HepG2 (cell line): ENCODE measurements at regions not wholly inside any gene's neighbourhood (a gene's known extent, or its start where the extent isn't known, plus 50 kb on each side); places are given as distances from the start of the nearest gene placed in this dataset.

ENCODE experiments used
- ATAC-seq: fragments of 200-7000 bp; cut with Tn5 transposase; 3 replicates; pipeline ENCODE4 v1.9.1; 2020; ENCODE audit warnings: mild to moderate bottlenecking, moderate library complexity
- BruUV-seq: library from RNA; stranded (reverse); fragments of 400-500 nt; replicated peaks from 2 replicates; lab custom pipeline; 2021; lab: Mats Ljungman, UMichigan
- CTCF ChIA-PET: fragments of 300-600 bp; formaldehyde crosslinking; extraction: SDS; loops from one replicate; lab custom pipeline; 2021; ENCODE audit warnings: low total read pairs, inconsistent platforms, low intra/inter-chr PET ratio; lab: Yijun Ruan, JAX
- POLR2A ChIA-PET: fragments of 350-600 bp; sonication (Branson Sonifier 250); formaldehyde crosslinking; loops from one replicate; lab custom pipeline; 2020; ENCODE audit warnings: antibody characterized with exemption, inconsistent platforms; lab: Yijun Ruan, JAX
- DNase-seq: peaks from one replicate; pipeline ENCODE4 v3.0.0-alpha.2; 2015; ENCODE audit warnings: low spot score
- FAIRE-seq: peaks from 3 replicates; lab custom pipeline; 2011; peaks lifted over from hg19 to GRCh38; lab: Jason Lieb, UNC
- H2AFZ ChIP-seq: one replicate; pipeline ENCODE4 v1.6.1; 2011; ENCODE audit warnings: low read length, inconsistent platforms
- H3K27ac ChIP-seq: fragments of 300-600 bp; 3 replicates; pipeline ENCODE4 v1.8.0; 2011; ENCODE audit warnings: mixed run types, mild to moderate bottlenecking, mixed read lengths, low read length, inconsistent platforms; ENCODE audit not compliant: insufficient read depth; ENCODE audit errors: extremely low read length
- H3K27me3 ChIP-seq, 2 experiments: fragments of 200-600 bp in 1 of 2; 2 replicates in 1 of 2; 3 replicates in 1 of 2; pipeline versions ENCODE4 v1.6.0 to v1.8.0; 2011; ENCODE audit warnings: low read length in 2 of 2, mild to moderate bottlenecking in 2 of 2, moderate library complexity in 2 of 2, inconsistent platforms in 1 of 2; ENCODE audit not compliant: insufficient read depth in 2 of 2, control insufficient read depth in 1 of 2
- H3K36me3 ChIP-seq, 2 experiments: fragments of 200-600 bp in 1 of 2; replicated peaks in 1 of 2; 2 replicates in 1 of 2; 3 replicates in 1 of 2; pipeline versions ENCODE4 v1.5.1 to v1.8.0; 2011; ENCODE audit warnings: low read length in 2 of 2, inconsistent platforms in 1 of 2; ENCODE audit not compliant: insufficient read depth in 2 of 2, control insufficient read depth in 1 of 2
- H3K4me1 ChIP-seq: 2 replicates; pipeline ENCODE4 v1.5.1; 2012; ENCODE audit warnings: low read length, inconsistent platforms; ENCODE audit not compliant: insufficient read depth
- H3K4me2 ChIP-seq: 2 replicates; pipeline ENCODE4 v1.6.0; 2011; ENCODE audit warnings: low read depth, low read length, inconsistent platforms
- H3K4me3 ChIP-seq, 3 experiments: fragments of 200-600 bp in 1 of 3; sonication (generic), shearing (Covaris generic) in 1 of 3; replicated peaks in 1 of 3; 2 replicates each; pipeline ENCODE4 v1.5.1; 2011 to 2016; ENCODE audit warnings: low read length in 3 of 3, inconsistent platforms in 2 of 3, low read depth in 2 of 3, mild to moderate bottlenecking in 2 of 3, control low read depth in 1 of 3, mixed read lengths in 1 of 3; ENCODE audit not compliant: insufficient read depth in 1 of 3
- H3K79me2 ChIP-seq: one replicate; pipeline ENCODE4 v1.6.1; 2011; ENCODE audit warnings: low read length, inconsistent platforms; ENCODE audit not compliant: insufficient read depth
- H3K9ac ChIP-seq: 2 replicates; pipeline ENCODE4 v1.6.0; 2011; ENCODE audit warnings: mild to moderate bottlenecking, low read depth, low read length, inconsistent platforms; ENCODE audit not compliant: insufficient read depth
- H3K9me3 ChIP-seq: 2 replicates; pipeline ENCODE4 v1.5.1; 2012; ENCODE audit warnings: mild to moderate bottlenecking, low read length
- H4K20me1 ChIP-seq: 2 replicates; pipeline ENCODE4 v1.6.0; 2011; ENCODE audit warnings: inconsistent platforms, mild to moderate bottlenecking, low read length, moderate library complexity; ENCODE audit not compliant: insufficient read depth
- CCAR2 ChIP-seq: fragments of 200-400 bp; formaldehyde crosslinking; optimal IDR thresholded peaks from 2 replicates; pipeline ENCODE3; 2018; ENCODE audit warnings: low read depth, mild to moderate bottlenecking, low read length, moderate library complexity
- CSRNP2 ChIP-seq: sonication (generic); formaldehyde crosslinking; conservative IDR thresholded peaks from 2 replicates; pipeline ENCODE4 v1.8.0; 2022; ENCODE audit warnings: low read depth, missing genetic modification reagents
- GPN1 ChIP-seq: sonication (generic); formaldehyde crosslinking; IDR thresholded peaks from 2 replicates; pipeline ENCODE4 v1.5.1; 2020; ENCODE audit warnings: missing genetic modification reagents, borderline replicate concordance
- KLF12 ChIP-seq: sonication (generic); formaldehyde crosslinking; IDR thresholded peaks from 2 replicates; pipeline ENCODE4 v1.4.0; 2020; ENCODE audit warnings: missing genetic modification reagents, borderline replicate concordance
- MLXIP ChIP-seq: sonication (generic); formaldehyde crosslinking; IDR thresholded peaks from 2 replicates; pipeline ENCODE4 v1.9.0; 2021; ENCODE audit warnings: missing genetic modification reagents, borderline replicate concordance
- MTF1 ChIP-seq: sonication (generic); formaldehyde crosslinking; IDR thresholded peaks from 2 replicates; pipeline ENCODE4 v1.5.0; 2020; ENCODE audit warnings: missing genetic modification reagents
- MXD4 ChIP-seq: IDR thresholded peaks from 2 replicates; pipeline ENCODE4 v1.6.1; 2016; ENCODE audit warnings: mild to moderate bottlenecking, missing biosample characterization, missing genetic modification reagents
- NBN ChIP-seq: fragments of 450-650 bp; conservative IDR thresholded peaks from 2 replicates; pipeline ENCODE4 v1.6.1; 2017
- POLR2AphosphoS5 ChIP-seq: IDR thresholded peaks from 2 replicates; pipeline ENCODE4 v1.6.1; 2012; ENCODE audit warnings: low read depth, low read length
- SPEN ChIP-seq: sonication (generic); formaldehyde crosslinking; IDR thresholded peaks from 2 replicates; pipeline ENCODE4 v1.5.1; 2020; ENCODE audit warnings: low read depth, mild to moderate bottlenecking, missing genetic modification reagents
- ZNF616 ChIP-seq: sonication (generic); formaldehyde crosslinking; IDR thresholded peaks from 2 replicates; pipeline ENCODE4 v1.5.0; 2020; ENCODE audit warnings: low read depth, mild to moderate bottlenecking, missing genetic modification reagents
- ZNF737 ChIP-seq: sonication (generic); formaldehyde crosslinking; IDR thresholded peaks from 2 replicates; pipeline ENCODE4 v1.5.0; 2020; ENCODE audit warnings: missing genetic modification reagents, mild to moderate bottlenecking, borderline replicate concordance
- WGBS: methylation state at CpG from one replicate; pipeline ENCODE4 v1.1.6; 2017; ENCODE audit warnings: low lambda C conversion rate; 5-methylcytosine and 5-hydroxymethylcytosine counted together
- in situ Hi-C: cut with HindIII; loops from 2 replicates; pipeline ENCODE4 v1.10.0; 2017; ENCODE audit warnings: low pct_unique_long_range_greater_than_20kb; ENCODE audit not compliant: extremely low pct_ligation_motif_present
- intact Hi-C: fragments of 100-400 bp; cut with micrococcal nuclease; formaldehyde crosslinking; loops from one replicate; pipeline ENCODE4 v1.10.0; 2022; ENCODE audit not compliant: unreplicated experiment

- no peak for ATAC-seq
- POLR2A ChIA-PET, result no interaction called here
- Histone ChIP-seq H3K27ac (no peak overlapping the region), H4K20me1 (no peaks in the 10 kb centered on the region)
- DNase-seq, result no peak
- TF ChIP-seq KLF12 (CRISPR knock-in tag) (no peak), CCAR2 (no peak), CSRNP2 (CRISPR knock-in tag) (no peak), MXD4 (no peak), SPEN (CRISPR knock-in tag) (no peak), ZNF737 (no peak), MLXIP (CRISPR knock-in tag) (no peak), POLR2AphosphoS5 (no peak), ZNF616 (CRISPR knock-in tag) (no peak), NBN (no peak), GPN1 (CRISPR knock-in tag) (no peak), MTF1 (CRISPR knock-in tag) (no peak)
- TF ChIP-seq, all 625 proteins: peak for 0
- H3K4me3 ChIP-seq, result no peak overlapping the region
- H3K27me3 ChIP-seq, result no peaks in the 10 kb centered on the region
- no peaks in the 10 kb centered on the region for H3K79me2 ChIP-seq
- 2% methylated on average over 2 of the region's 2 CpGs for WGBS
- CTCF ChIA-PET, result no interaction called here
- intact Hi-C loops, result loop anchor here (10.0 kb wide), 1 partner anchor 1840 kb away; no protein-coding TSS in a partner anchor
- no peaks in the 10 kb centered on the region for H3K36me3 ChIP-seq
- in situ Hi-C loops, result no loop called here
- no peak overlapping the region for H3K4me2 ChIP-seq
- BruUV-seq, result no TSS peak
- no peak for FAIRE-seq
- no peak overlapping the region for H2AFZ ChIP-seq
- H3K4me1 ChIP-seq, result no peaks in the 10 kb centered on the region
- peaks cover 73% of the 10 kb centered on the region for H3K9me3 ChIP-seq
- no peak overlapping the region for H3K9ac ChIP-seq
These were observed 800.1 kb upstream of the CITED2 start for GRCh38 chr6:140174524-140174923.
